Cerebellar cortex (tissue), 1 donor: ENCODE measurements at regions not wholly inside any gene's neighbourhood (a gene's known extent, or its start where the extent isn't known, plus 50 kb on each side); places are given as distances from the start of the nearest gene placed in this dataset.
"Not testable (repeated sequence)": the region's sequence is repeated elsewhere in the genome, so short reads cannot be mapped to it uniquely, and the experiment has no call there.

ENCODE experiments used
- DNase-seq: peaks from one replicate; pipeline ENCODE4 v3.0.0-alpha.2; 2015; ENCODE audit warnings: low spot score

GRCh38 chr3:106457281-106458180 is 588.7 kb upstream of the CBLB start:
- DNase-seq, result peak; percentile 91

- DNase-seq, result no peak
Measured at GRCh38 chr3:106458952-106459351, 590.1 kb upstream of the CBLB start.

GRCh38 chr3:106466881-106467280 is 598.1 kb upstream of the CBLB start:
- DNase-seq, result no peak

DNA sequence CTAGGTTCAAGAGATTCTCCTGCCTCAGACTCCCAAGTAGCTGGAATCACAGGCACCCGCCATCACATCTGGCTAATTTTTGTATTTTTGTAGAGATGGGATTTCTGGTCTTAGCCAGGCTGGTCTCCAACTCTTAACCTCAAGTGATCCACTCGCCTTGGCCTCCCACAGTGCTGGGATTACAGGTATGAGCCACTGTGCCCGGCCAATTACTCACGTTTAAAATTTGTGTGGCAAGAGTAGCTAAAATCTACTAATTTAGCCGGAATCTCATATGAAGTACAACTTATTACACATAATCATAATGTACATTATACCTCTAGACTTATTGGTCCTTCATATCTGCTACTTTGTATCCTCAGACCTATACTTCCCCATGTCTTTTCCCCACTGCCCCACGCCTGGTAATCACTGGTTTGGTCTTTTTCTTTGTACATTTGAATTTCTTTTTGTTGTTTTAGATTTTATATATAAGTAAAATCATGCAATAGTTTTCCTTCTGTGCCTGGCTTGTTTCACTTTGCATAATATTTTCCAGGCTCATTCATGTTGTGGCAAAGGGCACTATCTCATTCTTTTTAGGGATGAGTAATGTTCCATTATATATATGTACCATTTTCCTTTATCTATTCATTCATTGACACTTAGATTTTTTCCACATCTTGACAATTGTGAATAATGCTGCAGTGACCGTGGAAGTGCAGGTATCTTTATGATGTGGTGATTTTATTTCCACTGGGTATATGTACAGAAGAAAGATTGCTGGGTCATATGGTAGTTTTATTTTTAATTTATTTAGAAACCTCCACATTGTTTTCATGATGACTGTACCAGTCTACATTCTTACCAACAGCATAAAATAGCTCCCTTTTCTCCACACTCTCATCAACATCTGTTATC is 605.0 kb upstream of the CBLB start:
- no peak for DNase-seq

GRCh38 chr3:106482451-106482850 is 613.6 kb upstream of the CBLB start:
- DNase-seq, result no peak

DNA sequence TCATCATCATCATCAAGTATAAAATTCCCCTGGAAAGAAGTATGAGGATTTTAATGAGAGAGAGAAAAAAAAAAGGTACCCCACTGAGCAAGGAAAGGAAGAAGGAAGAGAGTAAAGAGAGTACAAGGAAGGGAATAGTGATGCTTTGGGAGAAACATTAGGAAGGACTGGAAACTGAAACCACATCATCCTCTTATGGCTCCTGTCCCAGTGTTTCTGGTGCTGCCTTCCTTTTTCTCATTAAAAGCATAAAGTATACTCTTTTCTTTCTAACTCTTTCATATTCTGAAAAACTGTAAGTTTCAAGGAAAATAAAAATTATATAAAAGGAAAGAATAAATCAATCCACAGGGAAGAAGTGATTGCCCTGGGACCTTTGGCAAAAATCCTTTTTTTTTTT is 616.4 kb upstream of the CBLB start:
- no peak for DNase-seq

- DNase-seq, result no peak
Measured at GRCh38 chr3:106485802-106486201, 617.0 kb upstream of the CBLB start.

DNA sequence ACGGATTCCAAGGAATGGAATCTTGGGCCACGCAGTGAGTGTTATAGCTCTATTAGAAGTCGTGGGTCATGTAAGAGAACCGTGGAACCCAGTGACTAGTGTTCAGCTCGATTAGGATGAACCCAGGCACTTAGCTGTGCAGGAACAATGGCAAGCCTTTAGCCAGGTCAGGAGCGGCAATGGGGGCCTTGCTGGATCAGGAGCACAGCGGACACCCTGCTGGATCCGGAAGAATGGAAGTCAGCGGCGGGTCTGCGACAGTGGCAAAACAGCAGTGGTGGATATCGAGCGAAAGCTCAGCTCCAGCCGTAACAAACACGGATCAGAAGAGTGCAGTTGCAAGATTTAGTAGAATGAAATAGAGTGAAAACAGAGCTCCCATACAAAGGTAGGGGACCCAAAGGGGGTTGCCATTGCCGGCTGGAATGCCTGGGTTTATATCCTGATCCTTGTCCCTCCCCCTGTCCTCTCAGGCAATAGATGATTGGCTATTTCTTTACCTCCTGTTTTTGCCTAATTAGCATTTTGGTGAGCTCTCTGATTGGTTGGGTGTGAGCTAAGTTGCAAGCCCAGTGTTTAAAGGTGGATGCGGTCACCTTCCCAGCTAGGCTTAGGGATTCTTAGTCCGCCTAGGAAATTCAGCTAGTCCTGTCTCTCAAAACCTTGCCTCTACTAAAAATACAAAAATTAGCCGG is 618.3 kb upstream of the CBLB start:
- not testable (repeated sequence) for DNase-seq

DNA sequence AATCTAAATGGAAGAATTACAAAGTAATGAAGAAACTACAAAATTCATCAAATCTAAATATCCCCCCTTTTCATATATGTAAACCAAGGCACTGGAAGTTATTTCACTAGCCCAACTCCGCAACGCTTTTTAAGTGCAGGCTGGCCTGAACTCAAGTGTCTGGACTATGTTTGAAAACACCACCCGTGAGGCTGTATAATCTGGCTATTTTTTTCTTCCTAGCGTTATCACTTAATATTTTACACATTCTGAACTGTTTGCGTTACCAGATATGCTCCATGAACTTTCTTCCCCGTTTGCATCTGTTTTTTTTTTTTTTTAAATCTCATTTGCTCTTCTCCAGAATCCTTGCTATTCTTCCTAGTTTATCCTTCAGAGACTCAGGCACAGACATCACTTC is 619.5 kb upstream of the CBLB start:
- no peak for DNase-seq

- DNase-seq, result no peak
Measured at GRCh38 chr3:106491796-106492195, 623.0 kb upstream of the CBLB start.

DNA sequence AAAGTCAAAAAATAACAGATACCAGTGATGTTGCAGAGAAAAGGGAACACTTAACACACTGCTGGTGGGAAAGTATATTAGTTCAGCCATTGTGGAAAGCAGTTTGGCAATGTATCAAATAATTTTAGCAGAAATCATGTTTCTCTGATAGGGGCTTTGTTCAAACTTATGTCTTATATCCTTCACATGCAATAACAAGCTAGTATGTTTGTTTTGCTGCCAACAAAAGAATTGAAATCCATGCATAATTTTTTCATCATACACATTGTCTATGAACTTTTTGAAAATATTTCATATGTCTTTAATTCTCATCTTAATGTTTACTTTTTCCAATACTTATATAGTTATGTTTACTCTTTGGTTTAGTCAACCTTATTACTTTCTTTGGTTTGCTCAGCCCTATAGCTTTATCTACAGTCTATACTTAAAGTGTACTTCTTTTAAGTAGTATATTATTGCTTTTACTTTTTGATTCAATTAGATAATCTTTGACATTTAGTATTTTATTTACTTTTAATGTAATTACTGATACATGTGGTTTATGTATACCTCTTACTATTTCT is 639.6 kb upstream of the CBLB start:
- no peak for DNase-seq

- no peak for DNase-seq
Measured at GRCh38 chr3:106510206-106510605, 641.4 kb upstream of the CBLB start.

- no peak for DNase-seq
Measured at GRCh38 chr3:106512846-106513245, 644.0 kb upstream of the CBLB start.

DNA sequence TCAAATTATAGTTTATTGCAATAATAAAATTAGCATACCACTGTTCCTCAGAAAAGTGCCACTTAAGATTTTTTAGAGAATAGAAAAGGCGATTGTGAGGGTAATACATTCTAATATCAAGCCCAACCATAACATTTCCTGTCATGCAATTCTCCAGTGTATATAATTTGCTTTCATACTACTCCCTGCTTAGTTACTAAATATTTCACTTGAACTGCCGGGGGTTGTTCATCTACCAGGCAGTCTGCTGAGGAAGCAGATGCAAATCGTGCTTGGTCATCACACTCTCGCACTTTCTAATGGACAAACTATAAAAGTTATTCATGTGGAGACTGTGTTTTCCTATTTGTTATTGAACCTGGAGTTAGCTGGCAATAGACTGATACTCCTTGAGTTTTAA is 645.6 kb upstream of the CBLB start:
- no peak for DNase-seq

DNA sequence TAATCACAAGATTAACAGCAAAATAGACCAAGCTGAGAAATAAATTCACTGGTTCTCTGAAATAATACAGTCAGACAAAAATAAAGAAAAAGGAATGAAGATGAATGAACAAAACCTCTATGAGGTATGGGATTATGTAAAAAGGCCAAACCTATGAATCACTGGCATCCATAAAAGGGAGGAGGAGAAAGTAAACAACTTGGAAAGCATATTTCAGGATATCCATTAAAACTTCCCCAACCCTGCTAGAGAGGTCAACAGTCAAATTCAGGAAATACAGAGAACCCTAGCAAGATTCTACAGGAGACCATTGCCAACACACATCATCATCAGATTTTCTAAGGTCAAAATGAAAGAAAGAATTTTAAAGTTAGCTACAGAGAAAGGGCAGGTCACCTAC is 649.7 kb upstream of the CBLB start:
- no peak for DNase-seq

DNA sequence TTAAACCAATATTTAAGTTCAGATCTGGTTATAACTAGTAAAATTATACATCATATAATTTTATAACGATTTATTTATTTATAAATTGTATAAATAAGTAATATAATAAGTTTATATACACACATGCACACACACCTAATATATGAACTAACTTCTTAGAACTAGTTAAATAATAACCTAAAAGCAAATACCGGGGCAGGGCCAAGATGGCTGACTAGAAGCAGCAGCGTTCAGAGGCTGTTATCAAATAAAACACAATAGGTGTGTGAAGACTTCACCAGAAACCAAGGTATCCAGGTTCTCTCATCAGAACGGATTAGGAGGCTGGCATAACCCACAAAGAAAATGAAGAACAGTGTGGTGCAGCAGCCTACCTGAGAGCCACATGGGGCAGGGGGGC is 653.6 kb upstream of the CBLB start:
- DNase-seq, result no peak

GRCh38 chr3:106528932-106529331 is 660.1 kb upstream of the CBLB start:
- DNase-seq, result no peak

- no peak for DNase-seq
Measured at GRCh38 chr3:106529738-106530137, 660.9 kb upstream of the CBLB start.

- DNase-seq, result no peak
Measured at GRCh38 chr3:106530367-106530766, 661.6 kb upstream of the CBLB start.

DNA sequence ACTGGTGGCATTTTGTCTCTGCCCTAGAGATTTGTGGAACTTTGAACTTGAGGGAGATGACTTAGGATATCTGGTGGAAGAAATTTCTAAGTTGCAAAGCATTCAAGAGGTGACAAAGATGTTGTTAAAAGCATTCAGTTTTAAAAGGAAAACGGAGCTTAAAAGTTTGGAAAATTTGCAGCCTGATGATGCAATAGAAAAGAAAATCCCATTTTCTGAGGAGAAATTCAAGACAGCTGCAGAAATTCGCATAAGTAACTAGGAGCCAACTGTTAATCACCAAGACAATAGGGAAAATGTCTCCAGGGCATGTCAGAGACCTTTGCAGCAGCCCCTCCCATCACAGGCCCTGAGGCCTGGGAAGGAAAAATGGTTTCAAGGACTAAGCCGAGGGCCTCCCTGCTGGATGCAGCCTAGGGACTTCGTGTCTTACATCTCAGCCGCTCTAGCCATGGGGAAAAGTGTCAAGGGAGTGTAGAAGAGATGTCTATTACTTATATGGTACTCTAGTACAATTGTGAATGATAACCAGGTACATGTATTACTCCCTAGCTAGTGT is 663.0 kb upstream of the CBLB start:
- DNase-seq, result not testable (repeated sequence)

DNA sequence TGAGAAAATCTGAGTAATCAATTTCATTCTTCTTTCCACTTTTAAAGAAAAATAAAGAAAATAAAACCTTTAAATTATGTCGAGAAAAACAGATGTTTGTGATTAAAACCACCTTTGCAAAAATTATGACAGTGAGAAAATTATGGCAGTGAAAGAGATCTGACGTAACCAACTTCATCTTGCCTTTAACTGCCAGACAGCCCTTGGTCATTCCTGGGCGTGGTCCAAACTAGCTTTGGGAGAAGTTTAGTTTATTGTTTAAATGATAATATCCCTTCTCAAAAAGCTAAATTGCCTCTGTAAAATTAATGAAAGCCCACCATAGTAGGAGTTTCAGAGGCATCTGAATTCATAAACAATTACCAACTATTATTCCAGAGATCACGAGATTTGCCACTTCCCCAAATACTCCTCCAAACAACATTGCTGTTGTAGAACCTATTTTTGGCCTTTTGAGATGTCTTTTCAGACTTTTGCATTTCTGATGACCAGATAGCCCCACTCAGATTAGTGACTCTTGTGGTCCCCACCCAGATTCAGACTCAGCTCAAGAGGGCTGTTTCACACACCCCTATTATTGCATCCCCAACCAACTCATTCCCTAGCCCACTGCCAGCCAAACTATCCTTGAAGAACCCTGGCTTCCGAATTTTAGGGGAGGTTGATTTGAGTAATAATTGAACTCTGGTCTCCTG is 664.4 kb upstream of the CBLB start:
- no peak for DNase-seq
